Body of pancreas (tissue), 4 donors: ENCODE measurements at regions not wholly inside any gene's neighbourhood (a gene's known extent, or its start where the extent isn't known, plus 50 kb on each side); places are given as distances from the start of the nearest gene placed in this dataset.
A peak's percentile ranks its signal among the peaks of the same experiment; 100 is the strongest.

Experiments used
- ATAC-seq: fragments of 150-250 bp; one replicate; pipeline ENCODE4 v1.9.1; 2016
- DNase-seq, 4 donors: peaks; one replicate each; pipeline ENCODE4 v3.0.0-alpha.2; 2019
- H3K27ac ChIP-seq, 4 donors: fragments of 200-600 bp; sonication (generic); 1 replicate in 3 of 4; 2 replicates in 1 of 4; pipeline versions ENCODE4 v1.5.1 to v1.6.1; 2016 to 2019; ENCODE audit warnings: mild to moderate bottlenecking in 1 of 4, mixed read lengths in 1 of 4, moderate library complexity in 1 of 4
- H3K27me3 ChIP-seq, 2 donors: fragments of 200-600 bp; sonication (generic); one replicate each; pipeline ENCODE4 v1.6.0; 2016; ENCODE audit warnings: mild to moderate bottlenecking in 1 of 2
- H3K36me3 ChIP-seq, 2 donors: fragments of 200-600 bp; sonication (generic); replicated peaks in 1 of 2; 2 replicates each; pipeline ENCODE4 v1.5.1; 2016; ENCODE audit warnings: low read depth in 2 of 2; ENCODE audit not compliant: insufficient read depth in 1 of 2
- H3K4me1 ChIP-seq: fragments of 200-600 bp; sonication (generic); one replicate; pipeline ENCODE4 v1.6.0; 2016
- H3K4me3 ChIP-seq, 2 donors: fragments of 200-600 bp; sonication (generic); 1 replicate in 1 of 2; 2 replicates in 1 of 2; pipeline ENCODE4 v1.5.1; 2016 to 2019
- H3K9me3 ChIP-seq, 3 donors: fragments of 200-600 bp; sonication (generic); 1 replicate in 2 of 3; 2 replicates in 1 of 3; pipeline ENCODE4 v1.5.1; 2016
- POLR2A ChIP-seq, 3 donors: fragments of 450-650 bp; IDR thresholded peaks; one replicate each; pipeline ENCODE4 v1.6.1; 2016; ENCODE audit warnings: antibody characterized with exemption in 3 of 3, mild to moderate bottlenecking in 2 of 3
- WGBS, 2 donors: methylation state at CpG; one replicate each; pipeline ENCODE4 v1.1.5; 2017; 5-methylcytosine and 5-hydroxymethylcytosine counted together
- intact Hi-C: fragments of 100-400 bp; cut with DNase I; formaldehyde crosslinking; loops from one replicate; pipeline ENCODE4 v1.15.1; 2023
- TF ChIP-seq, protein P1 (sequence below), 7 experiments: fragments of 450-650 bp in 4 of 7; fragments of 200-600 bp in 3 of 7; sonication (generic) in 3 of 7; IDR thresholded peaks; one replicate each; pipeline ENCODE4 v1.5.1; 2016 to 2019; ENCODE audit warnings: antibody characterized with exemption in 7 of 7

DNA sequence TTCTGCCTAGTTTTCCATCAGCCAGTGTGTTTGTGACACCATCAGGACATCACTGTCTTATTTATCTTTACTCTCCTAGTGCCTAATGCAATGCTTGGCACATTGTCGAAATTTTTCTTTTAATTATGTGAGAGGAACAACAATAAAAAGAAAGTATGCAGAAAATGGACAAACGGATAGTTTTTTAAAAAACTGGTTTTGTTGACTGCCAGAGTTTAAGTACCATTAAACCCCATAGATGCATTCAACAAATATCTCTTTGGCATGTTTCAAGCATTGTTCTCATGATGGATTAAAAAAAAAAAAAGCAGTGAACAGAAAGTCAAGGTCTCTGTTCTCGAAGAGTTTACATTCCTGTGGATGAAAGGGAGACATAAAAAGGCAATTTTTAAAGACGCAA is 398.4 kb downstream of the PPP3CA start:
- no peaks in the 10 kb centered on the region for H3K36me3 ChIP-seq
- no peak overlapping the region for H3K27ac ChIP-seq
- no peaks in the 10 kb centered on the region for H3K27me3 ChIP-seq
- H3K9me3 ChIP-seq: no peaks in the 10 kb centered on the region
- no peak for ATAC-seq
- DNase-seq: no peak
- WGBS, 2 donors: 31 to 33% methylated on average over 4 of the region's 4 CpGs
- no peaks in the 10 kb centered on the region for H3K4me1 ChIP-seq
- intact Hi-C loops: no loop called here
- no peak overlapping the region for H3K4me3 ChIP-seq
- TF ChIP-seq, protein P1, sequence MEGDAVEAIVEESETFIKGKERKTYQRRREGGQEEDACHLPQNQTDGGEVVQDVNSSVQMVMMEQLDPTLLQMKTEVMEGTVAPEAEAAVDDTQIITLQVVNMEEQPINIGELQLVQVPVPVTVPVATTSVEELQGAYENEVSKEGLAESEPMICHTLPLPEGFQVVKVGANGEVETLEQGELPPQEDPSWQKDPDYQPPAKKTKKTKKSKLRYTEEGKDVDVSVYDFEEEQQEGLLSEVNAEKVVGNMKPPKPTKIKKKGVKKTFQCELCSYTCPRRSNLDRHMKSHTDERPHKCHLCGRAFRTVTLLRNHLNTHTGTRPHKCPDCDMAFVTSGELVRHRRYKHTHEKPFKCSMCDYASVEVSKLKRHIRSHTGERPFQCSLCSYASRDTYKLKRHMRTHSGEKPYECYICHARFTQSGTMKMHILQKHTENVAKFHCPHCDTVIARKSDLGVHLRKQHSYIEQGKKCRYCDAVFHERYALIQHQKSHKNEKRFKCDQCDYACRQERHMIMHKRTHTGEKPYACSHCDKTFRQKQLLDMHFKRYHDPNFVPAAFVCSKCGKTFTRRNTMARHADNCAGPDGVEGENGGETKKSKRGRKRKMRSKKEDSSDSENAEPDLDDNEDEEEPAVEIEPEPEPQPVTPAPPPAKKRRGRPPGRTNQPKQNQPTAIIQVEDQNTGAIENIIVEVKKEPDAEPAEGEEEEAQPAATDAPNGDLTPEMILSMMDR (IDR thresholded peaks at IDR 0.05): no peak
- no peak for TF ChIP-seq POLR2A (IDR thresholded peaks at IDR 0.05)

DNA sequence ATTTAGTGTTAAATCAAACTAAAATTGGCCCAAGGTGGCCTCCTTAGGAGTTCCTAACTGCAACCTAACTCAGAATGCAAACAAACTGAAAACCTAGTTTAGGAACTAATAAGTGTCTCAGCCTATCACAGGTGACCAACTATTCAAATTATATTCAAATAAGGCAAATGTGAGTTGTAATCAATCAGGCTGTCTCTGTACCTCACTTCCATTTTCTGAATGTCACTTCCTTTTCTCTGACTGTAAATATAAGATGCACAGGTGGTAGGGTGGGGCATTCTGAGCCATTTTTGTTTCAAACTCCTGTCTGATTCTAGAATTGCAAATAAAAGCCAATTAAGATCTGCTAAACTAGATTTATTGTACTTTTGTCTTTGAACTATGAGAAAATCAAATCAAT is 401.5 kb downstream of the PPP3CA start:
- intact Hi-C loops: no loop called here
- no peak for ATAC-seq

DNA sequence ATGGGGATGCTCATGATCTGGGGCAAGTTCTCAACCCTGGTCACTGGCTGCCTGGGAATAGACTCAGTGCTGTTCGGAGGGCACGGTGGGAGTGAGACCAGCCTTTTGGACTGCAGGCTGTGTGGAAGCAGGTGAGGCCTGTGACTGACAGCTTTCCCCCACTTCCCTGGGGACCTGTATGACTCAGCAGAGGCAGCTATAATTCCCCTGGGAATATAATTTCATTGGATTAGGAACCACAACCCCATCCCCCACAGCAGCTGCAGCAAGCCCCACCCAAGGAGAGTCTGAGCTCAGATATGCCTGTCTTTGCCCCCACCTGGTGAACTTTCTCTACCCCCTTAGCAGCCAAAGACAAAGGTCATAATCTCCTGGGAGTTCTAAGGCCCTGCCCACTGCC is 408.6 kb downstream of the PPP3CA start:
- no peak overlapping the region for H3K27ac ChIP-seq
- WGBS, 2 donors: 73 to 100% methylated on average over 2 of the region's 2 CpGs
- DNase-seq: no peak
- H3K4me1 ChIP-seq: no peaks in the 10 kb centered on the region
- no peaks in the 10 kb centered on the region for H3K9me3 ChIP-seq
- H3K36me3 ChIP-seq: no peaks in the 10 kb centered on the region
- no peak for TF ChIP-seq POLR2A (IDR thresholded peaks at IDR 0.05)
- TF ChIP-seq, protein P1 (IDR thresholded peaks at IDR 0.05): no peak
- H3K27me3 ChIP-seq: no peaks in the 10 kb centered on the region
- no peak overlapping the region for H3K4me3 ChIP-seq
- intact Hi-C loops: no loop called here
- no peak for ATAC-seq

More for the DNA sequence above, 401.5 kb downstream of the PPP3CA start:
- Histone ChIP-seq H3K4me3 (no peak overlapping the region), H3K36me3 (no peaks in the 10 kb centered on the region), H3K27me3 (no peaks in the 10 kb centered on the region), H3K4me1 (no peaks in the 10 kb centered on the region), H3K9me3 (no peaks in the 10 kb centered on the region), H3K27ac (no peak overlapping the region)
- DNase-seq: no peak
- no peak for TF ChIP-seq POLR2A (IDR thresholded peaks at IDR 0.05)
- TF ChIP-seq, protein P1 (IDR thresholded peaks at IDR 0.05): no peak

DNA sequence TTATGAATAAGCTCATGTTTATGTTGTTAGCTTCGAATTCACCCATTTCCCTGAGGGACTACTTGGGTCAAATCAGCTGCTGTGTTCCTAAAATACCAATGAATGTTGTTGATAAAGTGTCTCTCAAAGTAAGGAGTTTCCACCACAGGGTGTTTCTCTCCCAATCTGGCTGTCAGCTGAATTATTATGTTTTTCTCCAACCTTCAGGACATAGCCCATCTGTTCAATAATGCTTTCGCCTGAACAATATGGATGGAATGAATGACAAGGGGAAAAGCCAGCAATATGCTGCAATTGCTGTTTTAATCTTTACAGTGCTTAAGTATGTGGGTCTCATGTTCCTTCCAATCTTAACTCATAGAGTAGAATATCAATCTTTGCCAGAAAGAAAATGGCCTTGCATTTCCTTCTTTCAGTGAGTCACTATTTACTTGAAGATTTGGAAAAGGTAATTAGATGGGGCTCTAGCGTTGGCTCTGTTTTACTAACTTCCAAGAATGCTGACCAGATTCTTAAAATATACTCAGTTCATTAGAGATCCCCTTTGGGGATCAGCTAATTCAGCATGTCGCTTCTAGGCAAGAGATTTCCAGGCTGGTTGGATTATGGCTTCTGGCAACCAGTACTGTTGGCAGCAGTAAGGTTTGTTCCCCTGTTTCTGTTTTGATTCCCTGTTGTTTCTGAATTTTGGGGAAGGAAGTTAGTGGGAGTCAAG is 410.5 kb downstream of the PPP3CA start:
- no peaks in the 10 kb centered on the region for H3K27me3 ChIP-seq
- H3K27ac ChIP-seq: no peak overlapping the region
- H3K4me1 ChIP-seq: no peaks in the 10 kb centered on the region
- no peaks in the 10 kb centered on the region for H3K36me3 ChIP-seq
- H3K9me3 ChIP-seq: no peaks in the 10 kb centered on the region
- H3K4me3 ChIP-seq: no peak overlapping the region
- 56 to 61% methylated on average over 4 of the region's 4 CpGs for WGBS, 2 donors
- no peak for TF ChIP-seq POLR2A (IDR thresholded peaks at IDR 0.05)
- TF ChIP-seq, protein P1 (IDR thresholded peaks at IDR 0.05): no peak
- DNase-seq (no peak), ATAC-seq (no peak)
- intact Hi-C loops: no loop called here

DNA sequence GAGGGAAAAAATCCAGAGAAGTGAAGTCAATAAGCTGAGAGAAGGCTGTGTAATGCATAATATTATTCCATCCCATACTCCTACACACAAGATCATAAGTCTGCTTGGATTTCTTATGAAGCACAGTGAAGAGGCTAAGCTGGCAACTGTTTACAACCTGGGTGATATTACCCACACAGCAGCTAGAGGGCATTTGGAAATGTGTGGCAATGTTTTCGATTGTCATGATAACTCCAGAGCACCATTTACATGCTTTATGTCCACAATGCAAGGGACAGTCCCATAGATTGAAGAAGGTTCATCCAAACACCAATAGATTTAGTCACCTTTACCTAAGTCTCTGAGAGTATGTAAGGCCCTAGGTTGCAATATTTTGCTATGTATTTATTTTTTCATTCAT is 412.2 kb downstream of the PPP3CA start:
- Histone ChIP-seq H3K4me1 (no peaks in the 10 kb centered on the region), H3K4me3 (no peak overlapping the region), H3K27me3 (no peaks in the 10 kb centered on the region), H3K36me3 (no peaks in the 10 kb centered on the region), H3K9me3 (no peaks in the 10 kb centered on the region), H3K27ac (no peak overlapping the region)
- intact Hi-C loops: no loop called here
- DNase-seq (no peak), ATAC-seq (no peak)
- TF ChIP-seq, protein P1 (IDR thresholded peaks at IDR 0.05): peak in 2 of 7 experiments; percentile 7 to 14
- no peak for TF ChIP-seq POLR2A (IDR thresholded peaks at IDR 0.05)
- 52 to 60% methylated on average over 1 of the region's 1 CpG for WGBS, 2 donors
